ENCODE measurements at regions not wholly inside any gene's neighbourhood (a gene's known extent, or its start where the extent isn't known, plus 50 kb on each side); places are given as distances from the start of the nearest gene placed in this dataset.

GRCh38 chr3:103367481-103367880, 932.7 kb downstream of the ZPLD1 start:
- Histone ChIP-seq H3K27me3 (ENCODE audit: control insufficient read depth, insufficient read depth, low read length) (no peaks in the 10 kb centered on the region), H3K36me3 (ENCODE audit: control insufficient read depth in 2 of 3, insufficient read depth in 3 of 3, low read length in 3 of 3) (no peaks in the 10 kb centered on the region), H3K4me3 (ENCODE audit: low read length in 3 of 3) (no peak overlapping the region), H3K27ac (ENCODE audit: low read depth in 2 of 2, low read length in 2 of 2) (no peak overlapping the region), H3K9ac (ENCODE audit: low read length in 3 of 3) (no peak overlapping the region), H3K9me3 (ENCODE audit: control insufficient read depth in 2 of 3, insufficient read depth in 1 of 3, low read length in 3 of 3) (no peaks in the 10 kb centered on the region), H3K4me1 (ENCODE audit: control insufficient read depth in 2 of 3, insufficient read depth in 2 of 3, low read depth in 1 of 3, low read length in 3 of 3) (no peaks in the 10 kb centered on the region)
- DNase-seq (no peak), FAIRE-seq (no peak)
- intact Hi-C loops (cut with DNase I): no loop called here
- TF ChIP-seq CTCF (IDR thresholded peaks at IDR 0.05; ENCODE audit: borderline replicate concordance, extremely low read depth, insufficient read depth): no peak

GRCh38 chr3:103371411-103371810, 936.6 kb downstream of the ZPLD1 start:
- intact Hi-C loops (cut with DNase I): no loop called here
- no peak for FAIRE-seq
- no peak overlapping the region for H3K4me3 ChIP-seq (ENCODE audit: low read length in 3 of 3)

GRCh38 chr3:103372031-103372430, 937.2 kb downstream of the ZPLD1 start:
- no peaks in the 10 kb centered on the region for H3K4me1 ChIP-seq (ENCODE audit: control insufficient read depth in 2 of 3, insufficient read depth in 2 of 3, low read depth in 1 of 3, low read length in 3 of 3)
- intact Hi-C loops (cut with DNase I): no loop called here
- H3K9ac ChIP-seq (ENCODE audit: low read length in 3 of 3): no peak overlapping the region
- FAIRE-seq: no peak
- no peak overlapping the region for H3K27ac ChIP-seq (ENCODE audit: low read depth in 2 of 2, low read length in 2 of 2)
- TF ChIP-seq CTCF (IDR thresholded peaks at IDR 0.05; ENCODE audit: borderline replicate concordance, extremely low read depth, insufficient read depth): no peak
- H3K4me3 ChIP-seq (ENCODE audit: low read length in 3 of 3): no peak overlapping the region
- no peaks in the 10 kb centered on the region for H3K36me3 ChIP-seq (ENCODE audit: control insufficient read depth in 2 of 3, insufficient read depth in 3 of 3, low read length in 3 of 3)
- no peak for DNase-seq
- H3K9me3 ChIP-seq (ENCODE audit: control insufficient read depth in 2 of 3, insufficient read depth in 1 of 3, low read length in 3 of 3): no peaks in the 10 kb centered on the region
- no peaks in the 10 kb centered on the region for H3K27me3 ChIP-seq (ENCODE audit: control insufficient read depth, insufficient read depth, low read length)

More at GRCh38 chr3:103371411-103371810, 936.6 kb downstream of the ZPLD1 start:
- no peaks in the 10 kb centered on the region for H3K27me3 ChIP-seq (ENCODE audit: control insufficient read depth, insufficient read depth, low read length)
- no peak overlapping the region for H3K9ac ChIP-seq (ENCODE audit: low read length in 3 of 3)
- H3K36me3 ChIP-seq (ENCODE audit: control insufficient read depth in 2 of 3, insufficient read depth in 3 of 3, low read length in 3 of 3): no peaks in the 10 kb centered on the region
- no peak for DNase-seq
- no peaks in the 10 kb centered on the region for H3K9me3 ChIP-seq (ENCODE audit: control insufficient read depth in 2 of 3, insufficient read depth in 1 of 3, low read length in 3 of 3)
- no peak overlapping the region for H3K27ac ChIP-seq (ENCODE audit: low read depth in 2 of 2, low read length in 2 of 2)
- H3K4me1 ChIP-seq (ENCODE audit: control insufficient read depth in 2 of 3, insufficient read depth in 2 of 3, low read depth in 1 of 3, low read length in 3 of 3): no peaks in the 10 kb centered on the region
- no peak for TF ChIP-seq CTCF (IDR thresholded peaks at IDR 0.05; ENCODE audit: borderline replicate concordance, extremely low read depth, insufficient read depth)

- intact Hi-C loops (cut with DNase I): no loop called here
- no peak for DNase-seq
- no peaks in the 10 kb centered on the region for H3K27me3 ChIP-seq (ENCODE audit: control insufficient read depth, insufficient read depth, low read length)
- no peak for TF ChIP-seq CTCF (IDR thresholded peaks at IDR 0.05; ENCODE audit: borderline replicate concordance, extremely low read depth, insufficient read depth)
- H3K4me1 ChIP-seq (ENCODE audit: control insufficient read depth in 2 of 3, insufficient read depth in 2 of 3, low read depth in 1 of 3, low read length in 3 of 3): no peaks in the 10 kb centered on the region
- H3K9me3 ChIP-seq (ENCODE audit: control insufficient read depth in 2 of 3, insufficient read depth in 1 of 3, low read length in 3 of 3): no peaks in the 10 kb centered on the region
- no peak for FAIRE-seq
- H3K9ac ChIP-seq (ENCODE audit: low read length in 3 of 3): no peak overlapping the region
- H3K36me3 ChIP-seq (ENCODE audit: control insufficient read depth in 2 of 3, insufficient read depth in 3 of 3, low read length in 3 of 3): no peaks in the 10 kb centered on the region
- H3K27ac ChIP-seq (ENCODE audit: low read depth in 2 of 2, low read length in 2 of 2): no peak overlapping the region
- no peak overlapping the region for H3K4me3 ChIP-seq (ENCODE audit: low read length in 3 of 3)
These were observed 945.6 kb downstream of the ZPLD1 start for GRCh38 chr3:103380391-103380790.
